Activated T-cell treated with anti-CD3 and anti-CD28 coated beads for 4 hours (primary cell): ENCODE measurements at regions not wholly inside any gene's neighbourhood (a gene's known extent, or its start where the extent isn't known, plus 50 kb on each side); places are given as distances from the start of the nearest gene placed in this dataset.

Source experiments
- DNase-seq: peaks from one replicate; pipeline ENCODE4 v3.0.0-alpha.2; 2020

DNA sequence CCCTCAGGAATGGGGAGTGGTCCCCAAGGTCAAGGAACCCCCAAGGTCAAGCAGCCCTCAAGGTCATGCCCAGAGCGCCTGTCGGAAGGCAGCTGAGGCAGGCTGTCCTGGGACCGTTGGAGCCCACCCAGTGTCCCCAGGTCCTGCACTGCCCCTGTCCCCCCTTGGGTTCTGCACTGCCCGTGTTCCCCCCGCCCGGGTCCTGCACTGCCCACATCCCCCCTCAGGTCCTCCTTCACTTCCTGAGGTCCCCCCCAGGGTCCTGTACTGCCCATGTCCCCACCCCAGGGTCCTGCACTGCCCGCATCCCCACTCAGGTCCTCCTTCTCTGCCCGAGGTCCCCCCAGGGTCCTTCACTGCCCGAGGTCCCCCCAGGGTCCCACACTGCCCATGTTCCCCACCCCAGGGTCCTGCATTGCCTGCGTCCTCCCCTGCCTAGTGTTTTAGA is 1073.0 kb downstream of the BRD1 start:
- no peak for DNase-seq

DNA sequence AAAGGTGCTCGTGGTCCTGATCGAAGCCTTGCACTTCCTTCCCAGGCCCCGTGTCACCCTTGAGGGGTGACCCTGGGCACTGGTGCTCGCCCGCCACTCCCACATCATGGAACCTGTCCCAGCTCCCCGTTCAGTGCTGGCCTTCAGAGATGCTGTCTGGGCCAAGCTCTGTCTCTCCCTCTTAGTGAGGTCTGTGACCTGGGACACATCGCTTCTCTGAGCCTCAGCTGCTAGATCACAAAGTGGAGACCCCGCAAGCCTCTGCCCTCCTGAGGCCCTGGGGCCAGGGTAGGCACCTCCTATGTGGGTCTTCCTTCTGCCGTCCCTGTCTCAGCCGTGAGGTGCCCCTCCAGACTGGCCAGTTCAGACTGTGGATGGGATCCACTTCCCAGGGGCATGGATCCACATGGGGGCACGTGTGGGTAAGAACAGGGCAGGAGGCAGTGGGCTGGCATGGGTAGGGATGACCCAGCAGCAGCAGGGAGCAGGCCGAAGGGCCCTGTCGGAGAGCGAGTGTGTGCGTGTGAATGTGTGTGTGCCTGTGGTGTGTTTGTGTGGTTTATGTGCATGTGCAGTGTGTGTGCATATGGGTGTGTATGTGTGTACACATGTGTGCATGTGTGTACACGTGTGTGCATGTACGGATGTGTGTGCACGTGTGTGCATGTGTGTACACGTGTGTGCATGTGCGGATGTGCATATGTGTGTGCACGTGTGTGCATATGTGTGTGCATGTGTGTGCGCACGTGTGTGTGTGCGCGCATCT is 1073.7 kb downstream of the BRD1 start:
- no peak for DNase-seq

DNA sequence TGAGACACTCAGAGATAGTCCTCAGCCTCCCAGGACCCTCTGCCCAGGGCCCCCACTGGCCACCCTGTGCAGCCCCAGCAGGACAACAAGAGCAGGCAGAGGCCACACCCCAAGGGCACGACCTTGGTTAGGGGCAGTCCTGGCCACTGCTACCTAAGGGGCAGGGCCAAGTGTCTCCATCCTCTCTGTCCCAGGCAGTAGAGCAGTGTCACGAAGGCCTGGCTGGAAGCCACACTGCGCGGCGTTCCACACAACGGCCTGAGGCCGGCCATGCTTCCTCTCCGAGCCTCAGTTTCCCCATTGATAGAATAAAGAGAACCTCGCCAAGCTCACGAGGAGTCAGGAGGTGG is 1074.3 kb downstream of the BRD1 start:
- DNase-seq = no peak

DNA sequence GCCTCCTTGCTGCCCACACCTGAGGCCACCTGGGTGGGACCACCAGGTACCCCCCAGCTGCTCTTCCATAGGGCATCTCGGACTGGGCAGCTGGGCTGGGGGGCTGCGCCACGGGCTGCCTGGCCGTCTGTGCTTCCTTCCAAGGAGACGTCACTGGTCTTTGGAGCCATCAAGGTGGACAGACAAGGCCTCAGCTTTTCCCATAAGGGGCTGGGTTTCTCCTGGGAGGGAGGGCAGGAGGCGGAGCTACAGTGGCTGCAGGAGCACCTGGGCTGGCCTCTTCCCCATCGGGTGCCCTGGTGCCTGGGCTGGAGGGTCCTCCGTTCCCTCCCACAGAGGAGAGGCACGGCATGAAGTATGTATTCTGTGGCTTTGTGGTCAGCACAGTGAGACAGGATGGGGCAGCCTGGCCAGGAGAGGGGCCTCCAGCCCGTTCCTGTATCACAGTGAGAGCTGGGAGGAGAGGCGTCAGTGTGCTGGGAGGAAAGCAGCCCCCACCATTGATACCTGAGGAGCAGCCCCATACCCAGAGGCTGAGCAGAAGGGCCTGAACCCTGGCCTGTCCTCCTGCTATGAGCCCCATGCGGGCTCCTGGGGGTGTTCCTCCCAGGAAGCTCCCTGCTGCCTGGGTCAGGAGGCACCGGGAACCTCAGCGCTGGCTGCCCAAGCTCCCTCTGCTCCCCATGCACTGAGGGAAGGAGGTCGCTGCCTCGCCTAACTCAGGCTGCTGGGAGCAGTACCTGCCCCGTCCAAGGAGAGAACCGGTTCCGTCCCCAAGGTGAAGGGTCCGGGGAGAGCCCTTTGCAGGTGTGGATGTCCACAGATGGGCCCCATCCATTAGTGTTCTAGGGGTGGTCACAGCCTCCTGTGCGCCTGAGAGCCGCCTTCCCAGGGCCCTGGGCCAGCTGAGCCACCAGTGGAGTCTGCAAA is 1075.0 kb downstream of the BRD1 start:
- DNase-seq = no peak

DNA sequence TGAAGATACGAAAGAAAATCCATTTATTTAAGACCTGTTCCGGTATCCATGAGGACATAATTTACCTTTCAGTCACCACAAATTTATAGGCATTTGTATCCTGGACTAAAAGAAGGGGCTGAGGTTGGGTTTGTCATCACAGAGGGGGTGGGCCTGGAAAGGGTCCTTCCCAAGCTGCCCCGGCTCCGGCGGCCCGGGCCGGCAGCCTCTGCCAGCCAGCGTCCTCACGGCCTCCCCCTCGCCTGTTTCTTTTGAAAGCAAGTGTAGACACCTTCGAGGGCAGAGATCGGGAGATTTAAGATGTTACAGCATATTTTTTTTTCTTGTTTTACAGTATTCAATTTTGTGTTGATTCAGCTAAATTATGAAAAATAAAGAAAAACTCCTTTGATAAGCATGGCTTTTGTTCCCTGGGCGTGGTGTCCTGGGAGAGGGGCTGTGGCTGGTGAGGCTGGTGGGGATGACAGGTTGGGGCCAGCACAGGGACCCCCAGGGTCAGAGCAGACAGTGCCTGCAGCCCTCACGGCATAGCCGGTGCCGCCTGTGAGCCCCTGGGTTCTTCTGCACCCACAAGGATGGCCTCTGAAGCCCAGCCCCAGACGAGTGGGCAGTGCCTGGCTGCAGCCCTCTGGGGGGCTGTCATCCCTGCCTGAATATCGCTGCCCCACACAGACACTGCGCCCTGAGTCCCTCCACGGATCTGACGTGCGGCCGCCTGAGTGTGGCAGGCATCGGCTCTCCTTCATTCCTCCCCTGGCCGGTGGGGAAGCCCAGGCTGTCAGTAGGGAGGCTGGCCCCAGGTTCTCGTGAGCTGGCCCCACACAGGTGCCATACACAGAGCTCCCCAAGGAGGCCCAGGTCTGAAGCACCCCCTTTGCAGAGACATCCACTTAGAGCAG is 1075.9 kb downstream of the BRD1 start:
- no peak for DNase-seq

DNA sequence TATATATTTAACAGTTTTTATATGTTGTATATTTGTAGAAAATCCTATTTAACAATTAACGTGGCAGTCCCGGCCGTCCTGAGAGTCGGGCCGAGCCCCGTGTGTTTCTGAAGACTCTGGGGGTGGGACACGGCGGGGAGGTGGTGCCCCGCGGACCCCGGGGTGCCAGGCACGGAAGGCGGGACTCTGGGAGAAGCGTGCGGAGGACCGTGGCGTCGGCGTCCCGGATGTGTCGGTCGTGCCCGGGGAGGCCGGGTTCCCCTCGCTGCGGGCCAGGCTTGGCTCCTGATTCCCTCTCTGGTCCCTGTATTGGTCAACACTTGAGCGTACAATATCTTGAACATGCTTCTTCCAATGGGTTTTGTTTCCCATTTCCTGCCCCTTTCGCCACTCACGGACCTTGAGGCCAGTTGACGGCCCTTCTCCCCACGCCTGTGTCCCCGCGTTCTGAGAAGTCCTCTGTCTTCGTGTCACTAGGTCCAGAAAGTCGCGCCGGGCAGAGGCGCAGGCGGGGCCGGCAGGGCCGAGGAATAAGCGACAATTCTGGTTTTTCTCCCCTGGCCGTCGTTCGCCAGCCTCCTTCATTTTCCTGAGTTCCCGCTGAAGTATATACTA is 1076.7 kb downstream of the BRD1 start:
- DNase-seq = no peak

DNA sequence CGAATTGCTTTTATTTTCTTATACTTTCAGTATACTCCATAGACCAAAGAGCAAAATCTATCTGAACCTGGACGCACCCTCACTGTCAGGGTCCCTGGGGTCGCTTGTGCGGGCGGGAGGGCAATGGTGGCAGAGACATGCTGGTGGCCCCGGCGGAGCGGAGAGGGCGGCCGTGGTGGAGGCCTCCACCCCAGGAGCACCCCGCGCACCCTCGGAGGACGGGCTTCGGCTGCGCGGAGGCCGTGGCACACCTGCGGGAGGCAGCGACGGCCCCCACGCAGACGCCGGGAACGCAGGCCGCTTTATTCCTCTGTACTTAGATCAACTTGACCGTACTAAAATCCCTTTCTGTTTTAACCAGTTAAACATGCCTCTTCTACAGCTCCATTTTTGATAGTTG is 1077.4 kb downstream of the BRD1 start:
- DNase-seq = no peak

DNA sequence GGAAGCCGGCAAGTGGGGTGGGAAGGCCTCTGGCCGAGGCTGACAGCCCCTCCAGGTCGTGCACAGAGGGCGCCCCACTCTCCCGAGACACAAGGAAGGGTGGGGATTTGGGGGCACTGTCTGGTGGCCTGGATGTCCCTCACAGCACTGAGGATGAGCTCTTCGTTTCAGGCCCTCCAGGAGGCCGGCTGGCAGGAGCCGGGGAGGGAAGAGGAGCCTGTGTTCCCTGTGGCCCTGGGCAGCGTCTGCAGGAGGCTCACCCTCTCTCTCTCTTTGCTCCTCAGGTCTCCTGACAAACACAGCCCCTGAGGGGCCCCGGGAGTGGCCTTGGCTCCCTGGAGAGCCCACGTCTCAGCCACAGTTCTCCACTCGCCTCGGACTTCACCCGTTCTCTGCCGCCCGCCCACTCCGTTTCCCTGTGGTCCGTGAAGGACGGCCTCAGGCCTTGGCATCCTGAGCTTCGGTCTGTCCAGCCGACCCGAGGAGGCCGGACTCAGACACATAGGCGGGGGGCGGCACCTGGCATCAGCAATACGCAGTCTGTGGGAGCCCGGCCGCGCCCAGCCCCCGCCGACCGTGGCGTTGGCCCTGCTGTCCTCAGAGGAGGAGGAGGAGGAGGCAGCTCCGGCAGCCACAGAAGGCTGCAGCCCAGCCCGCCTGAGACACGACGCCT is 1078.0 kb downstream of the BRD1 start:
- no peak for DNase-seq

DNA sequence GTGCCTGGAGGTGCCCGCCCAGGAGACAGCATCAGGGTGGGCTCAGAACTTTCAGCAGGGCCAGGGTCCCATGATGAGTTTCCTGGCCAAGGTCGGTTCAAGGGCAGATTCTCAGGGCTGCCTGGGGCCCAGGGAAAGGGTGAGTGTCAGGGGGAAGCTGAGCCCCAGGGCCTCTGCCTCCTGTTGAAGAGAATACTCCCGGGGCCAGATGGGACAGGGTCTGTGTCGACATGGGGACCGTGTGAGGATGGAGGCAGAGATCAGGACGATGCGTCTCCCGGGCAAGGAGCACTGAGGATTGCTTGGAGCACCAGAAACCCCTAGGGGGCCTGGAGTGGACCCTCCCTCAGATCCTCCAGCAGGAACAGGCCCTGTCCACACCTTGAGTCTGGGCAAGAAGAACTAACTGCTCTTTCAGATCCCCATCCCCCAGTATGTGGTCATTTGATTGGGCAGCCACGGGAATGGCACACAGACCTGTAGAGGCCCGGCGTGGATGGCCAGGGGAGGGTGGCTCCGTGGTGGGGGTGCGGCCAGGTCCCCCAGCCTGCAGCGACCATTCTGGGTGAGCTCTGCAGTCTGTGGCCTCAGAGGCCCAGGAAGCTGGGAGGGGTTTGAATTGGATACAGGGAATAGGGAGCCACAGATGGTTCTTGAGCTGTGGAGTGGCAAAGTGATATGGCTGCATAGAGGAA is 1078.7 kb downstream of the BRD1 start:
- DNase-seq = no peak

DNA sequence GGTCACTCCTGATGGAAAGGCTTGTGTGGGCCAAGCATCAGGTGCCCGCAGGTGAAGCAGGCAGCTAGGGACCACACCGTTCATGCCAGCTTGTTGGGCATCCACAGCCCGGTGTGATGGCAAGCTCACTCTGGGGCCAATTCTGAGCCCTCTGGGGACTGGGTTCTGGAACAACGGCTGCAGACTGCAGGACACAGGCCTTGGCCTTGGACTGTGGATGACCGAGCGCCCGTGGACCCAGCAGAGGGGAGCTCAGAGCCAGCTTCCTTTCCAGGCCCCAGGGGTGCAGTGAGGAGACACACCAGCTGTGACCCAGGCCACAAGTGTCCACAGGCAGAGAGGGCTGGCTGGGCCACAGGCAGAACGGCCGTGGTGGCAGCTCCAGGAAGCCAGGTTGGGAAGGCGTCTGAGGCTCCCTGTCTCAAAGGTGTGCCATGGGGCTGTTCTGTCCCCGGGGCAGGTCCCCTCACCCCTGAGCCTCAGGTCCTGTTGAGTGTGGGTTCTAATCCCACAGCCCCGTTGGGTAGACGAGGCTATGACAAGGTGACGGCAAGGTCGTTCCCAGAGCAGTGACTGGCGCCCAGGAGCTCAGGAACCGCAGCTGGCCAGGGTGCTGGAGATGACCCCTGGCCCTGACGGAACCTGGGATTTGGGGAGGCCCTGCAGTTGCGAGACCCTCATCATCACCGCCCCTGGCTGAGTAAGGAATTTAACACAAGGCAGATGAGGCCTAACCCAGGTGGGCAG is 1079.4 kb downstream of the BRD1 start:
- no peak for DNase-seq

DNA sequence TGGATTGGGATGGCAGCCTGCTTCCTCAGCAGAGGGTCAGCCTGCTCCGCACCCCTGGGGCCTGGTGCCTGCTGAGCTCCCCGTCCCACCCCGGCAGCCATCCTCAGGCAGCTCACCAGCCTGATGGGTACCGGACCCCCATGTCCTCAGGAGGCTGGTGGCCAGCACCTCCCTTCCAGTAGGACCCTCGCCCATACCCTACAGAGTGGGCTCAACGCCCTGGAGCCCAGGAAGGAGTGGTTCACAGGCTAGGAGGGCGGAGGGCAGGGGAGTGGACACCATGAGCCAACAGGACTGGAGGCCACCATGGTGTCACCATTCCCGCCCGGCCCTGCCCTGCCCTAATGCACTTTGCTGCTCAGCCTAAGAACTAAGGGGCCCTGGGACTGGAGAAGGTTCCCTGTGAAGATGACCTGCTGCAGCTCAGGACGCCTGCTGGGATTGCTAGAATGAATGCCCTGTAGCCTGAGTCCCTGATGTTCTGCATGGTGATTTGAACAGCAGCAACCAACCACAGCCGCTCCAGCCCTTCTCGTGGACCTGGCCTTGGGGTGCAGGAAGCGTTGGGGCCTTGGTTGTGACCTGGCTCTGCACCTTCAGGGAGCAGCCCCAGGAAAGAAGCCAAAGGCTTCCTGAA is 1080.8 kb downstream of the BRD1 start:
- DNase-seq = no peak

DNA sequence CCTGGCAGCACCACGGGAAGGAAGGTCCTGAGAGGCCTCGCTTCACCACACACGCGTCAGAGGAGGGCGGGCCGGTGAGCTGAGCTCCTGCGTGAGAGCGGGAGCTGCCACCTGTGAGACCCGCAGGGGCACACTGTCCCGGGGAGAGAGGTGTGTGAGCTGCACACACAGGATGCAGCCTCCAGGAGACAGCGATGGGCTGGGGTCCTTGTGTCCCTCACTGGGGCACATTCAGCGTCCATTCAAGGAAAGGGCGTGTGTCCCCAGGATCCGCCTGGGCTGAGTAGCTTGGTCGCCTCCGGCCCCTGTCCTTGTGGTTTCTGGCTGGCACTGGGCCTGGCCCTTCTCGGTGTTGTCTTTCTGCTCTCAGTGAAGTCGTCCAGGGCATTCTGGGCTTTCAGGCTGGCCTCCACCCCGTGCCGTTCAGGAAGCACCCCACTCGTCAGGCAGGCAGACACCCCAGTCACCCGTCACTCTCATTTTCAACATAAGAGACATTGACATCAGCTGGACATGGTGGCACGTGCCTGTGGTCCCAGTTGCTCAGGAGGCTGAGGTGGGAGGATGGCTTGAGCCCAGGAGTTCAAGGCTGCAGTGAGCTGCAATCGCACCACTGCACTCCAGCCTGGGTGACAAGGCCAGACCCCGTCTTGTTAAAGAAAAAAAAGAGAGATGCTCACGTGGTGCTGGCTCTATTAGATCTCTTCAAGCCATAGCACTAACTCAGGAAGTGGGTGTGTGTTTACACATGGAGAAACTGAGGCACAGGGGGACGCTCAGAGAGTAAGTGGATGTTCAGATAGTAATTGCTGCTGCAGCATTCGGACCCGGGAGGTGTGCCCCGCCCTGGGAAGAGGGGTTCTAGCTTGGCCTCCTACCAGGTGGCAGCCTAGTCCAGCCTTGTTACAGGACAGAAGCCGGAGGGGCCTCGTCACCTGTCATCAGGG is 1081.6 kb downstream of the BRD1 start:
- no peak for DNase-seq

DNA sequence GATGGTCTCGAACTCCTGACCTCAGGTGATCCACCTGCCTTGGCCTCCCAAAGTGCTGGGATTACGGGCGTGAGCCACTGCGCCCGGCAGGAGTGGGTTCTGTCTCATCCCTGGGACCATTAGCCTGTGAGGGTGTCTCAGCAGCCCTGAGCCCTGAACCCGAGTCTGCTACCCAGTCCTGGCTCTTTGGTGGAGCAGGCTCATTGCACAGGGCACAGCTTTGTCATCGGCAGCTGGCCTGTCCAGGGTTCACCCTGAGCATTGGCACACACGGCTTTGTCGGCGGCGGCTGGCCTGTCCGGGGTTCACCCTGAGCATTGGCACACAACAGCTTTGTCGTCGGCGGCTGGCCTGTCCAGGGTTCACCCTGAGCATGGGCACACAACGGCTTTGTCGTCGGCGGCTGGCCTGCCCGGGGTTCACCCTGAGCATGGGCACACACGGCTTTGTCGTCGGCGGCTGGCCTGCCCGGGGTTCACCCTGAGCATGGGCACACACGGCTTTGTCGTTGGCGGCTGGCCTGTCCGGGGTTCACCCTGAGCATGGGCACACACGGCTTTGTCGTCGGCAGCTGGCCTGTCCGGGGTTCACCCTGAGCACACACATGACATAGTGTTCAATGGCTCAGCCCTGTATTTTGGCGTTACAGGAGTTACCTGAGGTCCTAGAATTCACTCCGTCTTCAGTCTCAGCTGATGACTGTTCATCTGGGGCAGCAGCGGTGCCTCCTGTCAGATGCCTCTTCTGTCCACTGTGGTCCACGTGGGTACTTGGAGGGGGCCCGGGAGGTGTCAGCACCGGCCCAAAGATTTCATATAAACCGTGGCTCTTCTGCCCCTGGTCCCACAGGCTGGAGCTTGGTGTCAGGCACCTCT is 1082.5 kb downstream of the BRD1 start:
- no peak for DNase-seq

DNA sequence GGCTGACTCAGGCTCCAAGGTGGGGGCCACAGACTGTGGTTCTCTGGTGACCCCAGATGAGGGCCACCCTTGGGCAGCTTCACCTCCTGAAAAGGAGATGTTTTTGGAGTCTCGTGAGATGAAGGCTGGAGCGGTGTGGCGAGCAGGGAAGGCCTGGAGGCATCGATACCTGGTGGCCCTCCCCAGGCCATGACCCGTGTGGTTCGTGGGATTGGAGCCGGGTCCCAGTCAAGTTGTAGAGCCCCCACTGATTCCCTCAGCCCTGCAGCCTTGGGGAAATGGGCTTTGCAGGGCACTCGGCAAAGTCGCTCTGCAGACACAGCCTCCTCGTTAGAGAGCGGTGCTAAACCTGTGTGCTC is 1083.4 kb downstream of the BRD1 start:
- no peak for DNase-seq

DNA sequence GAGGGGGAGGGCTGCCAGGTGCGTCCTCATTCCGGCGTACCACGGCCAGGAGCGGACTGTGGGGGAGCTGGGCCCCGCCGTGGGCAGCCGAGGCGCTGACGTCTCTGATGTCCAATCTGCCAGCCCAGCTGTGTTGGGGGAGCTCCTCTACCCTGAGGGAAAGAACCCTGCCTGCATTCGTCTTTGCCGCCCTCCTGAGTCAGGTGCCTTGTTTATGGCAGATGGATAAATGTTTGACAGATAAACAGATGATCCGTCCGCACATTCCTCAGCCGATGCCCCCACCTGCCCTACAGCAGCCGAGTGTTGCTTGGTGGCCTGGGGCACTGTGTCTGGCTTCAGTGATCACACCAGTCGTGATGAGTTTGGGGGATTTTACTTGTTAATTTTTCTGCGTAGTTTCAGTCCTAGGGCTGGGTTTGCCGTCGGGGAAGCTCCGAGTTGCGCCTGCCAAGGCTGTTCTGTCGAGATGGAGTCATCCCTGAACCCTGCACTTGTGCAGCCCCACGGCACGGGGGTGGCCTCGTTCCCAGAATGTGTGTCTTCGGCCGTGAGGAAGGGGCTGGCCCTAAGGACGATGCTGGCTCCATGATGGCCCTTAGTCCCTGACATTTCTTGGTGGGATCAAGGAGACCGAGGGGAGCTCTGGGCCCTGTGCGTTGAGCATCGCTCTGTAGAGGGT is 1083.9 kb downstream of the BRD1 start:
- DNase-seq = no peak

DNA sequence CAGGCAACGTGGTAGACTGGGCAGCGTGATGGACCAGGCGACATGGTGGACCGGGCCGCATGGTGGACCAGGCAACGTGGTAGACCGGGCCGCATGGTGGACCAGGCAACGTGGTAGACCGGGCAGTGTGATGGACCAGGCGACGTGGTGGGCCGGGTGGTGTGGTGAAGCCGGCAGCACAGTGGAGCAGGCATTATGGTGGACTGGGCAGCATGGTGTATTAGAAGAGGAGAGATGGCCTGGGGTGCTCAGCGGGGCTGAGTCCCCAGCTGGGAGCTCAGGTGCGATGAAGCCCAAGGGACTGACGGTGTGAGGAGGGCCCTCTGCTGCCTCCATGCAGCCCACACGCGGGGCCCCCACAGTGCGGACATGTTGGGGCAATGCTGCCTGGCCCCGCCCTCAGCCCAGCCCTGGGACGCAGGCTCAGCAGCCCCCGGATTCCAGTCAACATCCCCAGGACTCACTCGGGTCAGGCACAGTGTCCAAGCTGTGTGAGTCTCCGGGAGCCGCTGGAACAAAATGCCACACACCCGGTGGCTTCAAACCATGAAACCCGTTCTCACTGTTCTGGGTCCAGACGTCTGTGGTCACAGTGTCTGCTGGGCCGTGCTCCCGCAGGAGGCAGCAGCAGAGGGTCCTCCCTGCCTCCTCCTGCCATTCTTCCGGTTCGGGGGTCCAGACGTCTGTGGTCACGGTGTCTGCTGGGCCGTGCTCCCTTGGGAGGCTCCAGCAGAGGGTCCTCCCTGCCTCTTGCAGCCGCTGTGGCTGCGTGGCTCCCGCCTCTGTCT is 1084.9 kb downstream of the BRD1 start:
- DNase-seq = no peak

DNA sequence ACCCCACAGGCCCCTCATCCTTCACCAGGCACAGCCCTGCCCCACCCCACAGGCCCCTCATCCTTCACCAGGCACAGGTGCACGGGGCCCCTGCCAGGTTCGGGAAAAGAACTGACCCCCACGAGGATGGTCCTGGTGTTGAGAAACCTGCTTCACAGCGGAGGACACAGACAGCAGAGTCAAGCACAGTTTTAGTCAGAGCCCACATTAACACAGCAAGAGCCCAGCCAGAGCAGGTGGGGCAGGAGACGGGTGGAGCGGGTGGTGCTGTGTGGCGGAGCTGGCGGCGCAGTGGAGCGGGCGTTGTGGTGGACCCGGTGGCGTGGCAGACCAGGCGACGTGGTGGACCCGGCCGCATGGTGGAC is 1085.5 kb downstream of the BRD1 start:
- no peak for DNase-seq
